Nephron (organoid): ENCODE measurements at regions not wholly inside any gene's neighbourhood (a gene's known extent, or its start where the extent isn't known, plus 50 kb on each side); places are given as distances from the start of the nearest gene placed in this dataset.

Source experiments
- H3K27ac Mint-ChIP-seq, 3 experiments: 2 replicates each; pipeline ENCODE4 v1.8.0; 2020; ENCODE audit warnings: mixed read lengths in 3 of 3, mild to moderate bottlenecking in 2 of 3, moderate library complexity in 1 of 3
- H3K27me3 Mint-ChIP-seq: 2 replicates; pipeline ENCODE4 v1.8.0; 2021; ENCODE audit warnings: low read depth, mild to moderate bottlenecking, moderate library complexity, mixed read lengths
- H3K36me3 Mint-ChIP-seq: 2 replicates; pipeline ENCODE4 v1.8.0; 2020; ENCODE audit warnings: low read depth, mixed read lengths
- H3K4me1 Mint-ChIP-seq: 2 replicates; pipeline ENCODE4 v1.8.0; 2020; ENCODE audit warnings: mixed read lengths
- H3K4me3 Mint-ChIP-seq, 3 experiments: 2 replicates each; pipeline ENCODE4 v1.8.0; 2020; ENCODE audit warnings: mild to moderate bottlenecking in 3 of 3, mixed read lengths in 3 of 3, moderate library complexity in 2 of 3
- H3K9me3 Mint-ChIP-seq: 2 replicates; pipeline ENCODE4 v1.8.0; 2020; ENCODE audit warnings: mixed read lengths
- TF ChIP-seq, protein P1 (sequence below), 3 experiments: fragments of 200-600 bp; sonication (generic); IDR thresholded peaks; one replicate each; pipeline ENCODE4 v1.5.0; 2021; ENCODE audit warnings: antibody characterized with exemption in 3 of 3; ENCODE audit not compliant: unreplicated experiment in 3 of 3

DNA sequence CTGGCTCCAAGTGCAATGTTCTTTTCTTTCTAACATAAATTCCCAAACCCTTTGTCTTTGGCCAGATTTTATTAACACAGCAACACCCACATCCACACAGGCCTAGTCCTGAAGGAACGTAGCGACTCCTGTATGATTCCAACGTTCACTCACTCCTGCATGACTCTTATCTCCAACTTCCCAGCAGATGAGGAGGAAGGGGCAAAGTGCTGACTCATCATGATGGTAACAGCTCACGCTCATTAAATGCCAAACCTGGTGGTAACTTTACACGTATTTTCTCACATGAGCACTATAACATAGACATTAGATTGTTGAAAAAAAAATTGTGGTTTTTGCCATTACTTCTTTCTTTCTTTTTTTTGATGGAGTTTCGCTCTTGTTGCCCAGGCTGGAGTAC is 1349.5 kb downstream of the EFNA5 start:
- Mint-ChIP-seq H3K4me1 (no peaks in the 10 kb centered on the region), H3K36me3 (no peaks in the 10 kb centered on the region), H3K9me3 (peaks cover 10% of the 10 kb centered on the region), H3K4me3 (no peak overlapping the region), H3K27ac (no peak overlapping the region), H3K27me3 (no peaks in the 10 kb centered on the region)
- TF ChIP-seq, protein P1, sequence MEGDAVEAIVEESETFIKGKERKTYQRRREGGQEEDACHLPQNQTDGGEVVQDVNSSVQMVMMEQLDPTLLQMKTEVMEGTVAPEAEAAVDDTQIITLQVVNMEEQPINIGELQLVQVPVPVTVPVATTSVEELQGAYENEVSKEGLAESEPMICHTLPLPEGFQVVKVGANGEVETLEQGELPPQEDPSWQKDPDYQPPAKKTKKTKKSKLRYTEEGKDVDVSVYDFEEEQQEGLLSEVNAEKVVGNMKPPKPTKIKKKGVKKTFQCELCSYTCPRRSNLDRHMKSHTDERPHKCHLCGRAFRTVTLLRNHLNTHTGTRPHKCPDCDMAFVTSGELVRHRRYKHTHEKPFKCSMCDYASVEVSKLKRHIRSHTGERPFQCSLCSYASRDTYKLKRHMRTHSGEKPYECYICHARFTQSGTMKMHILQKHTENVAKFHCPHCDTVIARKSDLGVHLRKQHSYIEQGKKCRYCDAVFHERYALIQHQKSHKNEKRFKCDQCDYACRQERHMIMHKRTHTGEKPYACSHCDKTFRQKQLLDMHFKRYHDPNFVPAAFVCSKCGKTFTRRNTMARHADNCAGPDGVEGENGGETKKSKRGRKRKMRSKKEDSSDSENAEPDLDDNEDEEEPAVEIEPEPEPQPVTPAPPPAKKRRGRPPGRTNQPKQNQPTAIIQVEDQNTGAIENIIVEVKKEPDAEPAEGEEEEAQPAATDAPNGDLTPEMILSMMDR (IDR thresholded peaks at IDR 0.05; ENCODE audit: unreplicated experiment in 3 of 3) = no peak

DNA sequence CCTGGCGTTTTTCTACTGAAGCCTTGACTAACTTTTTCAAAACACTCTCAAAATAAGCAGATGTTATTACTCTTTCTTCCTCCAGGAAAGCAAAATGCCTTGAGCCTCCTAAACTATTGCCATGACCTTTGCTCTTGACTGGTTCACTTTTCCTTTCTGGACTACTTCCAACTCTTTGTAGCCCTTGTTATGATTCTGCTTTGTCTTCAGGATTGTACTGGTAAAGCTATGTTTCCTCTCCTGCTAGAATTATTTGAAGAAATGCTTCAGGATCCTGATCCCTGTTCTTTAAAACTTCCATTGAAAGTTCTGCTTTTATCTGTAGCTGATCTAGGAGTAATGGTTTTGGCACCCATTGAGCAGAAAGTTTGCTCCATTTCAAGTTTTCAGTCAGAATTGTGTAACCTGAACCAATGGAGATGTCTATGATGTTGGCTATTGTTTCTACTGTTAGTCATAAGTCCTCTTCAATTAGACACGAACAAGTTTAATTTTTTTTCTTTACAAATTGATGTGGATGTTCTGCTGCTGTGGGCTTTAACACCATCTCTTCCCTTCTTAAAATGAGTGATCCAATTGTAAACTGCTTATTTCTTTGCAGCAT is 1356.4 kb downstream of the EFNA5 start:
- Mint-ChIP-seq H3K4me3 (no peak overlapping the region), H3K9me3 (peaks cover 8% of the 10 kb centered on the region), H3K27ac (no peak overlapping the region), H3K27me3 (no peaks in the 10 kb centered on the region), H3K36me3 (no peaks in the 10 kb centered on the region), H3K4me1 (peaks cover 10% of the 10 kb centered on the region)
- TF ChIP-seq, protein P1 (IDR thresholded peaks at IDR 0.05; ENCODE audit: unreplicated experiment in 3 of 3) = no peak

DNA sequence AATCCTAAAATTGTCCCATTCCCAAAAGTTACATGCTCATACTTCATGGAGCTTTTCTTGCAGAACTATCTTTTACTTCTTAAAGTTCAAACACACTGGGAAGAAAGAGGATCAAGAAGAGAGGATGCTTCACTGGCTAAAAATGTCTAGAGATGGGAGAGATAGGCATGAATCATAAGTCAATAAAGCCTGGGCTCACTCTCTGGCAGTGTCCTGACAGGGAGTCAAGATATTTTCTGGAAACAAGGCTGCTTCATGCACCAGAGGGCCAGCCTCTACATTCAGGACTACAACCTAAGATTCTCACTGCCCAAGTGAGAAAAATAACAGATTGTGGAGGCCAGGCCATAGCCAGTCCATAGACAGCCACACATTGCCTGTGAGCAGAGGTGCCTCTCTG is 1358.4 kb downstream of the EFNA5 start:
- H3K27me3 Mint-ChIP-seq = no peaks in the 10 kb centered on the region
- peaks cover 10% of the 10 kb centered on the region for H3K4me1 Mint-ChIP-seq
- TF ChIP-seq, protein P1 (IDR thresholded peaks at IDR 0.05; ENCODE audit: unreplicated experiment in 3 of 3) = no peak
- H3K4me3 Mint-ChIP-seq = no peak overlapping the region
- peaks cover 2% of the 10 kb centered on the region for H3K9me3 Mint-ChIP-seq
- H3K36me3 Mint-ChIP-seq = no peaks in the 10 kb centered on the region
- no peak overlapping the region for H3K27ac Mint-ChIP-seq

DNA sequence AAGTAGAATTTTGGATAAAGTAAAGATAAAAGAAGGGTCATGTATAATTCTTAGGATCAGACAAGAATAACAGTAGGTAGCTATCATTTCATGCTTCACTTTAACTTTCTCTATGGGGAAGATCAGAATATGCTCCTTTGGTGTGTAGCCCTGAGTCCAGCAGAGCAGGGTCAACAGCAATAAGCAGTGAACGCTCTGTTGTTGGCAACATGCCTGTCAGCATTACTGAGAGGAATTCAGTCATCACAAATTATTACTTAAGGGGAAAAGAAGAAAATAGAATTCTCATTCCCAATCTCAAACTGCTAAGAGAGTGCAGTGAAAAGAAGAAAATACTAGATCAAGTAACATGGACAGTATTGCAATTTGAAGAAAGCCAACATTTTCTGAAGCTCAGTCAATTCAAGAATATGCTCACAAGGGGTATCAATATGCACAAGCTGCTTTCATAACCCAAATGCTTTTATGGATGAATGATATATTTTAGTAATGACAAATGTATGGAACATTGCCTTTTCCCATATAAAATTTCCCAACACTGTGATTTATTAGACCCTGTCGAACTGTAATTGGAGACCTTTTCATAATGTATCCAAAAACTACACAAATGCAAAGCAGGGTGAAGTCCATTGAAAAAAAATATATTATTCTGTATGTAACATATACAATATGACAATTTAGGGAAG is 1359.4 kb downstream of the EFNA5 start:
- Mint-ChIP-seq H3K27me3 (no peaks in the 10 kb centered on the region), H3K9me3 (no peaks in the 10 kb centered on the region), H3K4me3 (no peak overlapping the region), H3K27ac (peak overlapping the region; percentile 11 to 69 (median 50)), H3K4me1 (peaks cover 10% of the 10 kb centered on the region), H3K36me3 (no peaks in the 10 kb centered on the region)
- TF ChIP-seq, protein P1 (IDR thresholded peaks at IDR 0.05; ENCODE audit: unreplicated experiment in 3 of 3) = no peak

DNA sequence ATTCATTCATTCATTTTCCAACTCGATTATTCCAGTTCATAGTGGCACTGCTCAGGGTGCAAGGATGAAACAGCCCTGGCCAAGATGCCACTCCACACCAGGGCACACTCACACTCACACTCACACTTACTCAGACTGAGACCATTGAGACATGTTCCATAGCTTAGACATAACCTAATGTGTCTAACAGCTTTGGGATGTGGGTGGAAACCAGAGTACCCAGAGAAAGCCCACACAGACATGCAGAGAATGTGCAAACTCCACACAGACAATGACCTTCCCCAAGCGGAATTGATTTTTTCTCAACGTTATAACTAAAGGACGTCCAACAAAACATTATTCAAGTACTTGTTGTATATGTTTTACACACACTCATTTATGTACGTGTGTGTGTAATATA is 1363.5 kb downstream of the EFNA5 start:
- no peak overlapping the region for H3K4me3 Mint-ChIP-seq
- no peaks in the 10 kb centered on the region for H3K9me3 Mint-ChIP-seq
- no peaks in the 10 kb centered on the region for H3K36me3 Mint-ChIP-seq
- peaks cover 10% of the 10 kb centered on the region for H3K4me1 Mint-ChIP-seq
- TF ChIP-seq, protein P1 (IDR thresholded peaks at IDR 0.05; ENCODE audit: unreplicated experiment in 3 of 3) = no peak
- no peaks in the 10 kb centered on the region for H3K27me3 Mint-ChIP-seq
- no peak overlapping the region for H3K27ac Mint-ChIP-seq
